ENCODE measurements at regions not wholly inside any gene's neighbourhood (a gene's known extent, or its start where the extent isn't known, plus 50 kb on each side); places are given as distances from the start of the nearest gene placed in this dataset.
"Not testable (repeated sequence)": the region's sequence is repeated elsewhere in the genome, so short reads cannot be mapped to it uniquely, and the experiment has no call there.

DNA sequence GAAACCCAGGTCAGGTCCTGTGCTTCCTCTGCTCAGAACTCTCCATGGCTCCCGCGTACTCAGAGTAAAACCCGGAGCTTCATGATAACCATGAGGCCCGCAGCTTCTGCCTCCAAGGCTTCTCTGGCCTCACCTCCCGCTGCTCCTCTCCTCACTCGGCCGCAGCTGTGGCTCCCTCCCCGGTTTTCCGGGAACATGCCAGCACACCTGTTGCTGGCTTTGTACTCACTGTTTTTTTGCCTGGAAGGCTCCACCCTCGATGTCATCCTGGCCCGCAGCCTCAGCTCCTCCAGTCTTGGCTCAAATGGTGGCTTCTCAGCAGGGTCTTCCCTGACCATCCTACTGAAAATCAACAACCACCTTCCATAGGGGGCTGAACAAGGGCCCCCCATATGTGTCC, 57.7 kb upstream of the SULF2 start:
- not testable (repeated sequence) for H3K27ac Mint-ChIP-seq, H3K36me3 Mint-ChIP-seq, H3K9me3 Mint-ChIP-seq, H3K4me1 Mint-ChIP-seq, H3K27me3 Mint-ChIP-seq, H3K4me3 Mint-ChIP-seq

DNA sequence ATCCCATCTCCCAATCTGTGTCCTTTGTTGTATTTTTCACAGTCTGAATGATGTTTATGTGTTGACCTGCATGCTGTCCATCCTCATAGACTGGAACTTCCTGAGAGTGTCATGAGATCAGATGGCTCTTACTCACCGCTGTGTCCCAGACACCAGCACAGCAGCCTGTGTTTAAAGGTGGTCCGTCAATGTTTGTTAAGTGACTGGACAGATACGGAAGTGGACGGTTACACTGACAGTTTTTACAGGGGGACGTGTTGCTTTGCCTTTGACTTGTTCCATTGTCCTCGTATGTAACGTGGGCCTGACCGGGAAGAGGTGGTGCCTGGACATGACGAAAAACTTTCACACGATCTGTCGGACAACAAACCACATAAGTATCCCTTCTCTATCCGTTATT, 56.7 kb upstream of the SULF2 start:
- not testable (repeated sequence) for H3K9me3 Mint-ChIP-seq, H3K4me3 Mint-ChIP-seq, H3K27ac Mint-ChIP-seq, H3K36me3 Mint-ChIP-seq, H3K4me1 Mint-ChIP-seq, H3K27me3 Mint-ChIP-seq

DNA sequence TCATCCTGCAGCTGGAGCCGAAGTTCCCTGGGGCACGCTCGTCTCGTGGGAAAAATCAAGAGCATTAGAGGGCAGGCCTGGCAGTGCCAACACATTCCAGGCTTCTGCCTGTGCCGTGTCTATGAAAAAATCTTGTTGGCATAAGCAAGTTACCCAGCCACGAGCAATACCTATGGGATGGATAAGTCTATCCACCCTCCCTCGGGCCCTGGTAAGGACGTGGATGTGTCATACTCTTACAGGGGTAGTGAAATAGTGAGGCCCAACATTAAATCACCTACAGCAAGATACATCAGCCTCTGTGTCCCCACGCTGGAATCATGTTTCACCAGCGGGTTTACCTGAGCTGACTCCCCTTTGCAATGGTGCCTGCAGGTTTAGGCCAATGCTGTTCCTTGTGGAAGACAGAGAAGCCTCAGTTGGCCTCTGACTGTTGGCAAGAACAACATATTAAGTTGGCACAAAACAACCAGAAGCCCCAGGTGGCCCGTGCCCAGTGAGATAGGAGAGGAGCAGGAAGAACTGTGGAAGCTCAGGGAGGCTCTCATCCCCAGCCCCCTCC, 51.1 kb upstream of the SULF2 start:
- not testable (repeated sequence) for H3K4me1 Mint-ChIP-seq, H3K9me3 Mint-ChIP-seq, H3K27ac Mint-ChIP-seq, H3K36me3 Mint-ChIP-seq, H3K4me3 Mint-ChIP-seq, H3K27me3 Mint-ChIP-seq

All from activated naive CD4-positive, alpha-beta T cell treated with anti-CD3 and anti-CD28 coated beads, Interleukin-2, amount 50 U/mL, for 24 hours (primary cell).